ENCODE measurements at regions not wholly inside any gene's neighbourhood (a gene's known extent, or its start where the extent isn't known, plus 50 kb on each side); places are given as distances from the start of the nearest gene placed in this dataset.

DNA sequence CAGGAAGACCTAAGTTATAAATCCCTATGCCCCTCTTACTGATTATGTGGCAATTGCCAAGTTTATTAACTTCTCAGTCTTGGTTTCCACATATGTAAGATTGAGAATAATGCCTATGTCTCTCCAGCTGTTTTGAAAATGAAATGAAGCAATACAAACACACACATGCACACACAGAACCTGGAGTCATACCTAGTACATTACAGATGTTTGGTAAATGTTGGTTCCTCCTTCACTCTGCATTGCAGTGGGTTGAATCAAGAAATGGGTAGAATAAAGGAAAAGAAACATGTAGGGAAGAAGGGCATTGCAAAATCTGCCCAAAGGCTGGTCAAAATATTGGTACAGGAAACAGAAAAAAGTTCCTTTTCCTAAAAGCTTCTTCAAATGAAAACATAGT is 309.9 kb upstream of the EMCN start:
- H3K36me3 ChIP-seq (ENCODE audit: low read depth, low read length), result no peaks in the 10 kb centered on the region
- H3F3A ChIP-seq (ENCODE audit: low read length, unreplicated experiment), result no peaks in the 10 kb centered on the region
- H3K4me1 ChIP-seq (ENCODE audit: insufficient read depth, low read length), result peaks cover 17% of the 10 kb centered on the region
- H3K9me2 ChIP-seq (replicated peaks; ENCODE audit: low read length), result no peaks in the 10 kb centered on the region
- no peak overlapping the region for H3K9ac ChIP-seq (ENCODE audit: low read length)
- TF ChIP-seq EZH2phosphoT487 (IDR thresholded peaks at IDR 0.05; ENCODE audit: borderline replicate concordance, low read length), result no peak
- TF ChIP-seq EZH2 (IDR thresholded peaks at IDR 0.05; ENCODE audit: low read length, unreplicated experiment), result no peak
- TF ChIP-seq, protein P1, sequence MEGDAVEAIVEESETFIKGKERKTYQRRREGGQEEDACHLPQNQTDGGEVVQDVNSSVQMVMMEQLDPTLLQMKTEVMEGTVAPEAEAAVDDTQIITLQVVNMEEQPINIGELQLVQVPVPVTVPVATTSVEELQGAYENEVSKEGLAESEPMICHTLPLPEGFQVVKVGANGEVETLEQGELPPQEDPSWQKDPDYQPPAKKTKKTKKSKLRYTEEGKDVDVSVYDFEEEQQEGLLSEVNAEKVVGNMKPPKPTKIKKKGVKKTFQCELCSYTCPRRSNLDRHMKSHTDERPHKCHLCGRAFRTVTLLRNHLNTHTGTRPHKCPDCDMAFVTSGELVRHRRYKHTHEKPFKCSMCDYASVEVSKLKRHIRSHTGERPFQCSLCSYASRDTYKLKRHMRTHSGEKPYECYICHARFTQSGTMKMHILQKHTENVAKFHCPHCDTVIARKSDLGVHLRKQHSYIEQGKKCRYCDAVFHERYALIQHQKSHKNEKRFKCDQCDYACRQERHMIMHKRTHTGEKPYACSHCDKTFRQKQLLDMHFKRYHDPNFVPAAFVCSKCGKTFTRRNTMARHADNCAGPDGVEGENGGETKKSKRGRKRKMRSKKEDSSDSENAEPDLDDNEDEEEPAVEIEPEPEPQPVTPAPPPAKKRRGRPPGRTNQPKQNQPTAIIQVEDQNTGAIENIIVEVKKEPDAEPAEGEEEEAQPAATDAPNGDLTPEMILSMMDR (conservative IDR thresholded peaks at IDR 0.05; ENCODE audit: low read depth, low read length), result no peak
- H3K4me2 ChIP-seq (ENCODE audit: low read length), result no peak overlapping the region
- POLR2A ChIA-PET (ENCODE audit: unreplicated experiment), result no interaction called here
- DNase-seq (no peak), ATAC-seq (no peak)
- CTCF ChIA-PET, result no interaction called here
- H3K9me3 ChIP-seq (ENCODE audit: low read length), result no peaks in the 10 kb centered on the region
- no peak overlapping the region for H3K27ac ChIP-seq (ENCODE audit: low read length)
- no TSS peak for BruUV-seq (replicated peaks)
- no peaks in the 10 kb centered on the region for H3K79me2 ChIP-seq (ENCODE audit: low read length)
- H3K27me3 ChIP-seq (ENCODE audit: low read length), result no peaks in the 10 kb centered on the region
- no peaks in the 10 kb centered on the region for H4K20me1 ChIP-seq (ENCODE audit: low read length)
- intact Hi-C loops (cut with micrococcal nuclease), result no loop called here
- H2AFZ ChIP-seq (ENCODE audit: low read length), result no peak overlapping the region
- H3K4me3 ChIP-seq (ENCODE audit: low read length), result no peak overlapping the region

DNA sequence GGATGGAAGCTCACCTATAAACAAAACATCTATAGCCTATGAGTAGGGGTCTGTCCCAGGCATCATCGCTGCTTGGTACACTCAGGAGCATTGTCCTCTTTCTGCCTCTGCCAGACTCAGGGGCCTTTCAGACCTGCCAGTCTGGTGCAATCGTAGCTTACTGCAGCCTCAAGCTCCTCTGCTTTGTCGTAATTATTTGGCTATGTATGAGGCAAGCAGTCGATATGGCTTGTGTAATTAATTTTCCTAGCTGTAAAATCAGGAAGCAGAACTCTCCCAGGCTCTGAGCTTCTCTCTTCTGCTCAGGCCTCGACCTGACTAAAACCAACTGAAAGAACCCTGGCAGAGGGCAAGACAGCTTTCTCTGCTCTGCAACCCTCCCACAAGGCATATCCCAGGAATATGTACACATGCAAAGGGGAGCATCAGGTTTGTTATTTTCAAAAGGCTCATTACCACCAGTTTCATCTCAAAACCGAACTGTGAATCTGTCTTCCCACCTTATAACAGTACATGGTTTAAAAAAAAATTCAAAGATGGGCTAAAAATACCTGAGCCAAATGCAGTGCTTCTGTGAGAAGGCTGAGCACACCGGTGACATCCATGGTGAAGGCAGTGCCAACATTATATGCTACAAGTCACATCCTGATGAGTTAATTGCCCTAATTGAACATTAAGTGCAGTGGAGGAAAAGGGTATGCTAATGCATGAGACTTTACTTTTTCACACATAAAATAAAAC is 309.2 kb upstream of the EMCN start:
- Histone ChIP-seq H4K20me1 (ENCODE audit: low read length) (no peaks in the 10 kb centered on the region), H3K4me2 (ENCODE audit: low read length) (no peak overlapping the region), H3K4me1 (ENCODE audit: insufficient read depth, low read length) (peaks cover 21% of the 10 kb centered on the region), H3F3A (ENCODE audit: low read length, unreplicated experiment) (no peaks in the 10 kb centered on the region), H3K9me2 (replicated peaks; ENCODE audit: low read length) (no peaks in the 10 kb centered on the region), H3K36me3 (ENCODE audit: low read depth, low read length) (no peaks in the 10 kb centered on the region), H3K79me2 (ENCODE audit: low read length) (no peaks in the 10 kb centered on the region), H2AFZ (ENCODE audit: low read length) (no peak overlapping the region), H3K9me3 (ENCODE audit: low read length) (no peaks in the 10 kb centered on the region), H3K4me3 (ENCODE audit: low read length) (no peak overlapping the region), H3K27me3 (ENCODE audit: low read length) (no peaks in the 10 kb centered on the region), H3K9ac (ENCODE audit: low read length) (no peak overlapping the region), H3K27ac (ENCODE audit: low read length) (no peak overlapping the region)
- BruUV-seq (replicated peaks), result no TSS peak
- ChIA-PET POLR2A (ENCODE audit: unreplicated experiment) (no interaction called here), CTCF (no interaction called here)
- ATAC-seq (no peak), DNase-seq (no peak)
- TF ChIP-seq, protein P1 (conservative IDR thresholded peaks at IDR 0.05; ENCODE audit: low read depth, low read length), result no peak
- no peak for TF ChIP-seq EZH2 (IDR thresholded peaks at IDR 0.05; ENCODE audit: low read length, unreplicated experiment)
- TF ChIP-seq EZH2phosphoT487 (IDR thresholded peaks at IDR 0.05; ENCODE audit: borderline replicate concordance, low read length), result no peak
- intact Hi-C loops (cut with micrococcal nuclease), result no loop called here

DNA sequence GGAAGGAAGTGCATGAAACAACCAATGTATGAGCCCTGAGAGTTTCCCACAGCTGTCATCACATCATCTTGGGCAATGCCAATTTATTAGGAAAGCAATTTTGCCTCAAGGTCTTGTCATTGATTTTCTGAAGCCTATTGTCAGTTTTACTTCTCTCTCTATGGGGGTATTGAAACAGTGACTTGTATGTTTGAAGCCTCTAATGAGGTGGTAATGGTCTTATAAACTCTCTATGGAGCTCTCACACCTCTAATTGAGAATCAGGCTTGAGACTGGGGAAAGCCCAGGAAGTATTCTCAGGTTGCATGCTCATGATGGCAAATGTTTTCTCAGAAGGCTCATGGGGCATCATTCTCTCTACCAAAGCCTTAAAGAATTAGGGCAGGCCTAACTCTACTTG is 308.2 kb upstream of the EMCN start:
- no peak overlapping the region for H3K9ac ChIP-seq (ENCODE audit: low read length)
- H3K4me1 ChIP-seq (ENCODE audit: insufficient read depth, low read length), result peaks cover 21% of the 10 kb centered on the region
- no peak for ATAC-seq
- H3F3A ChIP-seq (ENCODE audit: low read length, unreplicated experiment), result no peaks in the 10 kb centered on the region
- ChIA-PET POLR2A (ENCODE audit: unreplicated experiment) (no interaction called here), CTCF (no interaction called here)
- no peaks in the 10 kb centered on the region for H3K9me2 ChIP-seq (replicated peaks; ENCODE audit: low read length)
- H2AFZ ChIP-seq (ENCODE audit: low read length), result no peak overlapping the region
- H3K9me3 ChIP-seq (ENCODE audit: low read length), result no peaks in the 10 kb centered on the region
- intact Hi-C loops (cut with micrococcal nuclease), result no loop called here
- no peaks in the 10 kb centered on the region for H3K79me2 ChIP-seq (ENCODE audit: low read length)
- H3K27ac ChIP-seq (ENCODE audit: low read length), result no peak overlapping the region
- no peaks in the 10 kb centered on the region for H4K20me1 ChIP-seq (ENCODE audit: low read length)
- no peaks in the 10 kb centered on the region for H3K36me3 ChIP-seq (ENCODE audit: low read depth, low read length)
- H3K27me3 ChIP-seq (ENCODE audit: low read length), result no peaks in the 10 kb centered on the region
- BruUV-seq (replicated peaks), result no TSS peak
- H3K4me2 ChIP-seq (ENCODE audit: low read length), result no peak overlapping the region
- no peak for TF ChIP-seq EZH2phosphoT487 (IDR thresholded peaks at IDR 0.05; ENCODE audit: borderline replicate concordance, low read length)
- no peak for TF ChIP-seq EZH2 (IDR thresholded peaks at IDR 0.05; ENCODE audit: low read length, unreplicated experiment)
- TF ChIP-seq, protein P1 (conservative IDR thresholded peaks at IDR 0.05; ENCODE audit: low read depth, low read length), result no peak
- H3K4me3 ChIP-seq (ENCODE audit: low read length), result no peak overlapping the region
- DNase-seq, result no peak
